ENCODE measurements at regions not wholly inside any gene's neighbourhood (a gene's known extent, or its start where the extent isn't known, plus 50 kb on each side); places are given as distances from the start of the nearest gene placed in this dataset.

GRCh38 chr14:71552809-71553208, 379.4 kb upstream of the RGS6 start:
- TF ChIP-seq CTCF (conservative IDR thresholded peaks at IDR 0.05; ENCODE audit: low read length) (peak; percentile 63), EZH2phosphoT487 (IDR thresholded peaks at IDR 0.05; ENCODE audit: borderline replicate concordance, low read depth, low read length) (no peak)
